ENCODE measurements at regions not wholly inside any gene's neighbourhood (a gene's known extent, or its start where the extent isn't known, plus 50 kb on each side); places are given as distances from the start of the nearest gene placed in this dataset.

DNA sequence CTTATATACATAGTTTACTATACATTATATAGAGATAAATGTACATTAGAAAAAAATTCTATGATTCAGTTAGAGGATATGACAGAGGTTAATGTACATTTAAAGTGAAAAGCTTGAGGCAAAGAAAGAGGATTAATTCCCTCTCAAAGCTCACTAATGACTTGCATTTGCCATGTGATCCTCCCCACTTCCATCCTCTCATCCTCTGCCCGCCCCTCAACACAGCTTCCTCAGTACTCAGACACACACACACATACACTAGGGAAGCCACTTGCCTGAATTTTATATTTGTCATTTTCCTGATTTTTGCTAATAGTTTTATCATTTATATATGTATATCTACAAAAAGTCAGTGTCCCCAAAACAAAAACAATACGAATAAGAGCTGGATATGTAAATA is 764.5 kb downstream of the EFNA5 start:
- WGBS (ENCODE audit: low lambda C conversion rate, missing lambda C conversion rate) = 98% methylated on average over 2 of the region's 2 CpGs
- no peak for DNase-seq (ENCODE audit: low spot score)
- Histone ChIP-seq H3K27ac (no peak overlapping the region), H3K9me2 (replicated peaks; ENCODE audit: insufficient read depth) (no peaks in the 10 kb centered on the region), H3K4me2 (no peak overlapping the region), H3K27me3 (no peaks in the 10 kb centered on the region), H3K4me3 (no peak overlapping the region), H4K20me1 (ENCODE audit: insufficient read depth, poor library complexity, severe bottlenecking) (no peaks in the 10 kb centered on the region), H3K4me1 (ENCODE audit: insufficient read depth) (no peaks in the 10 kb centered on the region), H3K79me2 (no peaks in the 10 kb centered on the region), H3K9me3 (ENCODE audit: low read depth) (no peaks in the 10 kb centered on the region), H2AFZ (no peak overlapping the region), H3K36me3 (replicated peaks; ENCODE audit: insufficient read depth, low read depth) (no peaks in the 10 kb centered on the region)
- TF ChIP-seq, protein P1, sequence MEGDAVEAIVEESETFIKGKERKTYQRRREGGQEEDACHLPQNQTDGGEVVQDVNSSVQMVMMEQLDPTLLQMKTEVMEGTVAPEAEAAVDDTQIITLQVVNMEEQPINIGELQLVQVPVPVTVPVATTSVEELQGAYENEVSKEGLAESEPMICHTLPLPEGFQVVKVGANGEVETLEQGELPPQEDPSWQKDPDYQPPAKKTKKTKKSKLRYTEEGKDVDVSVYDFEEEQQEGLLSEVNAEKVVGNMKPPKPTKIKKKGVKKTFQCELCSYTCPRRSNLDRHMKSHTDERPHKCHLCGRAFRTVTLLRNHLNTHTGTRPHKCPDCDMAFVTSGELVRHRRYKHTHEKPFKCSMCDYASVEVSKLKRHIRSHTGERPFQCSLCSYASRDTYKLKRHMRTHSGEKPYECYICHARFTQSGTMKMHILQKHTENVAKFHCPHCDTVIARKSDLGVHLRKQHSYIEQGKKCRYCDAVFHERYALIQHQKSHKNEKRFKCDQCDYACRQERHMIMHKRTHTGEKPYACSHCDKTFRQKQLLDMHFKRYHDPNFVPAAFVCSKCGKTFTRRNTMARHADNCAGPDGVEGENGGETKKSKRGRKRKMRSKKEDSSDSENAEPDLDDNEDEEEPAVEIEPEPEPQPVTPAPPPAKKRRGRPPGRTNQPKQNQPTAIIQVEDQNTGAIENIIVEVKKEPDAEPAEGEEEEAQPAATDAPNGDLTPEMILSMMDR (IDR thresholded peaks at IDR 0.05; ENCODE audit: poor library complexity) = no peak
- no peak for TF ChIP-seq EZH2 (IDR thresholded peaks at IDR 0.05; ENCODE audit: borderline replicate concordance)
- TF ChIP-seq EZH2phosphoT487 (IDR thresholded peaks at IDR 0.05; ENCODE audit: low read depth, severe bottlenecking, unreplicated experiment) = no peak

DNA sequence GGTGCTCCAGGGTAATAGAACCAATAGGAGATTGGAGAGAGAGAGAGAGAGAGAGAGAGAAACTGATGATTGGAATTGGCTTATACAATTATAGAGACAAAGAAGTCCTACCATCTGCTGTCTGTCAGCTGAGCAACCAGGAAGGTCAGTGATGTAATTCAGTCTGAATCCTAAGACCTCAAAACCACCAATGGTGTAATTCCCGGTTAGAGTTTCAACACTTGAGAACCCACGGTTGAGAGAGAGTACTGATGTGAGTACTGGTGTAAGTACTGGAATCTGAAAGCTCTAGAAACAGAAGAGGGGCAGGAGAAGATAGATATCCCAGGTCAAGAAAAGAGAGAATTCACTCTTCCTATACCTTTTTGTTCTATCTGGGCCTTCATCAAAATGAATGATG is 775.8 kb downstream of the EFNA5 start:
- TF ChIP-seq EZH2phosphoT487 (IDR thresholded peaks at IDR 0.05; ENCODE audit: low read depth, severe bottlenecking, unreplicated experiment) (no peak), EZH2 (IDR thresholded peaks at IDR 0.05; ENCODE audit: borderline replicate concordance) (no peak)
- TF ChIP-seq, protein P1 (IDR thresholded peaks at IDR 0.05; ENCODE audit: poor library complexity) = no peak
- Histone ChIP-seq H3K9me3 (ENCODE audit: low read depth) (no peaks in the 10 kb centered on the region), H3K79me2 (no peaks in the 10 kb centered on the region), H3K4me1 (ENCODE audit: insufficient read depth) (no peaks in the 10 kb centered on the region), H3K27ac (no peak overlapping the region), H3K9me2 (replicated peaks; ENCODE audit: insufficient read depth) (no peaks in the 10 kb centered on the region), H4K20me1 (ENCODE audit: insufficient read depth, poor library complexity, severe bottlenecking) (no peaks in the 10 kb centered on the region), H3K4me2 (no peak overlapping the region), H3K36me3 (replicated peaks; ENCODE audit: insufficient read depth, low read depth) (no peaks in the 10 kb centered on the region), H3K4me3 (no peak overlapping the region), H3K27me3 (no peaks in the 10 kb centered on the region), H2AFZ (no peak overlapping the region)
- WGBS (ENCODE audit: low lambda C conversion rate, missing lambda C conversion rate) = 89% methylated on average over 2 of the region's 2 CpGs
- DNase-seq (ENCODE audit: low spot score) = no peak

DNA sequence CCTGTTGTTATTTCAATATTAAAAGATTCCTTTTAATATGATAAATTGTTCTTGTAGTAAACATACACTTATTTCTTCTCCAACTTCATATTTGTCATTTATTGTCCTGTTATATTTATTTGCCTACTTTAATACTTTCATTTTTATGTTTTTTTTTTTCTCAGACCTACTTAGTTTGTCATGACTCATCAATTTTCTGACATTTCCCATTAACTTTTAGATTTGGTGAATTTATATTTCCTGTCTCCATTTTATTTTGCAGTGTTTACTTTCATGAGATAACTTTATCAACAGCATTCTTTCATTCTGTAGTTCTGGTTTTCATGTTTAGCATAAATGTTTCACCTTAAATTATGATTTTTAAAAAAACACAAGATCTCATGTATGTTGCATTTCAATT is 788.7 kb downstream of the EFNA5 start:
- H3K79me2 ChIP-seq = no peaks in the 10 kb centered on the region
- no peak overlapping the region for H3K4me2 ChIP-seq
- H3K9me2 ChIP-seq (replicated peaks; ENCODE audit: insufficient read depth) = no peaks in the 10 kb centered on the region
- no peaks in the 10 kb centered on the region for H3K36me3 ChIP-seq (replicated peaks; ENCODE audit: insufficient read depth, low read depth)
- no peaks in the 10 kb centered on the region for H3K9me3 ChIP-seq (ENCODE audit: low read depth)
- H4K20me1 ChIP-seq (ENCODE audit: insufficient read depth, poor library complexity, severe bottlenecking) = no peaks in the 10 kb centered on the region
- H3K4me3 ChIP-seq = no peak overlapping the region
- H3K27me3 ChIP-seq = no peaks in the 10 kb centered on the region
- DNase-seq (ENCODE audit: low spot score) = no peak
- TF ChIP-seq, protein P1 (IDR thresholded peaks at IDR 0.05; ENCODE audit: poor library complexity) = no peak
- no peak for TF ChIP-seq EZH2 (IDR thresholded peaks at IDR 0.05; ENCODE audit: borderline replicate concordance)
- no peak for TF ChIP-seq EZH2phosphoT487 (IDR thresholded peaks at IDR 0.05; ENCODE audit: low read depth, severe bottlenecking, unreplicated experiment)
- H3K27ac ChIP-seq = no peak overlapping the region
- H2AFZ ChIP-seq = no peak overlapping the region
- no peaks in the 10 kb centered on the region for H3K4me1 ChIP-seq (ENCODE audit: insufficient read depth)

DNA sequence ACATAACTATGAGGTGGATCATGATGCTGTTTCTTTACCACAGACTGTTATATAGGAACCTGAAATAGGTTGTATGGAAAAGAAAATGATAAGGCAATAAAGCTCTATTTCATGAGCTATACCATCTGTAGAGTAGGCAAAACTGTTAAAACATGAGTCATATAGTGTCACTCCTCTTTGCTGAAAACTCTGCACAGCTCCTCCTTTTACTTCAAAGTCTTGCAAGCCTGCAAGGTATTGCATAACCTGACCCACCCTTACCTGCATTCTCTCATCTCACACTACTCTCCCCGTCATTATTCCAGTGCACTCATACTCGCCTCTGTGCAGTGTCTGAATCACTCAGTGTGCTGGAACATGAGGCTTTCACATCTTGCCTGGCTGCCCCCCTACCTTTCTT is 790.1 kb downstream of the EFNA5 start:
- TF ChIP-seq, protein P1 (IDR thresholded peaks at IDR 0.05; ENCODE audit: poor library complexity) = no peak
- TF ChIP-seq EZH2 (IDR thresholded peaks at IDR 0.05; ENCODE audit: borderline replicate concordance) (no peak), EZH2phosphoT487 (IDR thresholded peaks at IDR 0.05; ENCODE audit: low read depth, severe bottlenecking, unreplicated experiment) (no peak)
- H2AFZ ChIP-seq = no peak overlapping the region
- no peak overlapping the region for H3K4me3 ChIP-seq
- 70% methylated on average over 2 of the region's 2 CpGs for WGBS (ENCODE audit: low lambda C conversion rate, missing lambda C conversion rate)
- no peaks in the 10 kb centered on the region for H3K4me1 ChIP-seq (ENCODE audit: insufficient read depth)
- H3K9me2 ChIP-seq (replicated peaks; ENCODE audit: insufficient read depth) = no peaks in the 10 kb centered on the region
- no peak overlapping the region for H3K27ac ChIP-seq
- no peaks in the 10 kb centered on the region for H4K20me1 ChIP-seq (ENCODE audit: insufficient read depth, poor library complexity, severe bottlenecking)
- no peaks in the 10 kb centered on the region for H3K27me3 ChIP-seq
- H3K9me3 ChIP-seq (ENCODE audit: low read depth) = no peaks in the 10 kb centered on the region
- no peak overlapping the region for H3K4me2 ChIP-seq
- H3K79me2 ChIP-seq = no peaks in the 10 kb centered on the region
- H3K36me3 ChIP-seq (replicated peaks; ENCODE audit: insufficient read depth, low read depth) = no peaks in the 10 kb centered on the region
- peak; percentile 60 for DNase-seq (ENCODE audit: low spot score)
